ENCODE measurements at regions not wholly inside any gene's neighbourhood (a gene's known extent, or its start where the extent isn't known, plus 50 kb on each side); places are given as distances from the start of the nearest gene placed in this dataset.

GRCh38 chr2:45176390-45176789 is 167.1 kb upstream of the SIX2 start:
- no peak overlapping the region for H2AFZ ChIP-seq (ENCODE audit: insufficient read depth, low read length, poor library complexity)
- no peak overlapping the region for H3K27ac ChIP-seq (ENCODE audit: low read depth, low read length)
- H3K27me3 ChIP-seq (ENCODE audit: insufficient read depth, low read length) = peaks cover 4% of the 10 kb centered on the region
- no peaks in the 10 kb centered on the region for H3K4me1 ChIP-seq (ENCODE audit: control insufficient read depth in 1 of 2, insufficient read depth in 2 of 2, low read length in 2 of 2)
- no peak overlapping the region for H3K18ac ChIP-seq (ENCODE audit: low read length)
- H3K23ac ChIP-seq (ENCODE audit: low read length) = no peak overlapping the region
- H3K9ac ChIP-seq (ENCODE audit: low read length) = no peak overlapping the region
- H3K4me3 ChIP-seq (ENCODE audit: low read depth, low read length) = no peak overlapping the region
- H3K36me3 ChIP-seq (ENCODE audit: control insufficient read depth in 1 of 2, insufficient read depth in 2 of 2, low read length in 2 of 2) = no peaks in the 10 kb centered on the region
- no peaks in the 10 kb centered on the region for H3K79me2 ChIP-seq (ENCODE audit: control insufficient read depth, insufficient read depth, low read length, poor library complexity)
- no peak overlapping the region for H4K91ac ChIP-seq (ENCODE audit: low read depth, low read length)
- H3K4ac ChIP-seq (ENCODE audit: low read depth, low read length) = no peak overlapping the region
- H3K79me1 ChIP-seq (ENCODE audit: low read length) = no peaks in the 10 kb centered on the region
- no peak for DNase-seq
- H3K9me3 ChIP-seq (ENCODE audit: insufficient read depth, low read depth, low read length) = no peaks in the 10 kb centered on the region
- H2BK12ac ChIP-seq (ENCODE audit: low read length) = no peak overlapping the region
- H4K12ac ChIP-seq (ENCODE audit: low read depth, low read length) = no peak overlapping the region
- H2BK5ac ChIP-seq (ENCODE audit: low read depth, low read length, poor library complexity) = no peak overlapping the region
- H4K8ac ChIP-seq (ENCODE audit: low read depth, low read length) = no peak overlapping the region
- no peak overlapping the region for H3K4me2 ChIP-seq (ENCODE audit: low read length)
- H2BK120ac ChIP-seq (ENCODE audit: insufficient read depth, low read length, poor library complexity) = no peak overlapping the region
- H2AK5ac ChIP-seq (ENCODE audit: low read length) = no peak overlapping the region
- no peak overlapping the region for H3K14ac ChIP-seq (ENCODE audit: low read length)

- WGBS (ENCODE audit: extremely low coverage, insufficient coverage, insufficient read length) = no CpG with 5 or more reads among the region's 2 CpGs
- no peak overlapping the region for H2BK120ac ChIP-seq (ENCODE audit: insufficient read depth, low read length, poor library complexity)
- no peak overlapping the region for H3K23ac ChIP-seq (ENCODE audit: low read length)
- no peak overlapping the region for H3K4ac ChIP-seq (ENCODE audit: low read depth, low read length)
- no peak overlapping the region for H4K12ac ChIP-seq (ENCODE audit: low read depth, low read length)
- no peaks in the 10 kb centered on the region for H3K79me1 ChIP-seq (ENCODE audit: low read length)
- H3K9ac ChIP-seq (ENCODE audit: low read length) = no peak overlapping the region
- peaks cover 29% of the 10 kb centered on the region for H3K27me3 ChIP-seq (ENCODE audit: insufficient read depth, low read length)
- no peak overlapping the region for H4K8ac ChIP-seq (ENCODE audit: low read depth, low read length)
- H2AFZ ChIP-seq (ENCODE audit: insufficient read depth, low read length, poor library complexity) = no peak overlapping the region
- no peak overlapping the region for H3K4me3 ChIP-seq (ENCODE audit: low read depth, low read length)
- peak; percentile 11 to 29 for DNase-seq
- H3K36me3 ChIP-seq (ENCODE audit: control insufficient read depth in 1 of 2, insufficient read depth in 2 of 2, low read length in 2 of 2) = no peaks in the 10 kb centered on the region
- H4K91ac ChIP-seq (ENCODE audit: low read depth, low read length) = no peak overlapping the region
- H2BK5ac ChIP-seq (ENCODE audit: low read depth, low read length, poor library complexity) = no peak overlapping the region
- H3K27ac ChIP-seq (ENCODE audit: low read depth, low read length) = no peak overlapping the region
- H3K18ac ChIP-seq (ENCODE audit: low read length) = no peak overlapping the region
- no peak overlapping the region for H3K14ac ChIP-seq (ENCODE audit: low read length)
- no peak overlapping the region for H3K4me2 ChIP-seq (ENCODE audit: low read length)
- no peaks in the 10 kb centered on the region for H3K9me3 ChIP-seq (ENCODE audit: insufficient read depth, low read depth, low read length)
- peaks cover 14 to 16% of the 10 kb centered on the region in 2 experiments for H3K4me1 ChIP-seq (ENCODE audit: control insufficient read depth in 1 of 2, insufficient read depth in 2 of 2, low read length in 2 of 2)
- no peak overlapping the region for H2BK12ac ChIP-seq (ENCODE audit: low read length)
- no peaks in the 10 kb centered on the region for H3K79me2 ChIP-seq (ENCODE audit: control insufficient read depth, insufficient read depth, low read length, poor library complexity)
- H2AK5ac ChIP-seq (ENCODE audit: low read length) = no peak overlapping the region
These were observed 164.3 kb upstream of the SIX2 start for GRCh38 chr2:45173513-45173912.

GRCh38 chr2:45172760-45173392 is 163.6 kb upstream of the SIX2 start:
- no peak overlapping the region for H3K9ac ChIP-seq (ENCODE audit: low read length)
- H4K91ac ChIP-seq (ENCODE audit: low read depth, low read length) = no peak overlapping the region
- no peak overlapping the region for H3K4me2 ChIP-seq (ENCODE audit: low read length)
- no peak overlapping the region for H2BK5ac ChIP-seq (ENCODE audit: low read depth, low read length, poor library complexity)
- H3K4me3 ChIP-seq (ENCODE audit: low read depth, low read length) = no peak overlapping the region
- H2AFZ ChIP-seq (ENCODE audit: insufficient read depth, low read length, poor library complexity) = no peak overlapping the region
- no peak overlapping the region for H4K8ac ChIP-seq (ENCODE audit: low read depth, low read length)
- WGBS (ENCODE audit: extremely low coverage, insufficient coverage, insufficient read length) = no CpG with 5 or more reads among the region's 2 CpGs
- no peaks in the 10 kb centered on the region for H3K79me1 ChIP-seq (ENCODE audit: low read length)
- DNase-seq = no peak
- H4K12ac ChIP-seq (ENCODE audit: low read depth, low read length) = no peak overlapping the region
- H3K18ac ChIP-seq (ENCODE audit: low read length) = no peak overlapping the region
- peaks cover 36% of the 10 kb centered on the region for H3K27me3 ChIP-seq (ENCODE audit: insufficient read depth, low read length)
- no peak overlapping the region for H3K27ac ChIP-seq (ENCODE audit: low read depth, low read length)
- no peaks in the 10 kb centered on the region for H3K36me3 ChIP-seq (ENCODE audit: control insufficient read depth in 1 of 2, insufficient read depth in 2 of 2, low read length in 2 of 2)
- no peak overlapping the region for H3K4ac ChIP-seq (ENCODE audit: low read depth, low read length)
- no peak overlapping the region for H3K14ac ChIP-seq (ENCODE audit: low read length)
- no peak overlapping the region for H3K23ac ChIP-seq (ENCODE audit: low read length)
- H2BK120ac ChIP-seq (ENCODE audit: insufficient read depth, low read length, poor library complexity) = no peak overlapping the region
- H2AK5ac ChIP-seq (ENCODE audit: low read length) = no peak overlapping the region
- H3K79me2 ChIP-seq (ENCODE audit: control insufficient read depth, insufficient read depth, low read length, poor library complexity) = no peaks in the 10 kb centered on the region
- no peaks in the 10 kb centered on the region for H3K9me3 ChIP-seq (ENCODE audit: insufficient read depth, low read depth, low read length)
- no peak overlapping the region for H2BK12ac ChIP-seq (ENCODE audit: low read length)
- H3K4me1 ChIP-seq (ENCODE audit: control insufficient read depth in 1 of 2, insufficient read depth in 2 of 2, low read length in 2 of 2) = peaks cover 14 to 16% of the 10 kb centered on the region in 2 experiments

GRCh38 chr2:45172142-45172541 is 162.9 kb upstream of the SIX2 start:
- H3K4me3 ChIP-seq (ENCODE audit: low read depth, low read length) = no peak overlapping the region
- H2BK5ac ChIP-seq (ENCODE audit: low read depth, low read length, poor library complexity) = no peak overlapping the region
- H3K9me3 ChIP-seq (ENCODE audit: insufficient read depth, low read depth, low read length) = no peaks in the 10 kb centered on the region
- H3K27ac ChIP-seq (ENCODE audit: low read depth, low read length) = no peak overlapping the region
- no peak overlapping the region for H3K4me2 ChIP-seq (ENCODE audit: low read length)
- peaks cover 14 to 16% of the 10 kb centered on the region in 2 experiments for H3K4me1 ChIP-seq (ENCODE audit: control insufficient read depth in 1 of 2, insufficient read depth in 2 of 2, low read length in 2 of 2)
- H2AFZ ChIP-seq (ENCODE audit: insufficient read depth, low read length, poor library complexity) = no peak overlapping the region
- H3K79me1 ChIP-seq (ENCODE audit: low read length) = no peaks in the 10 kb centered on the region
- H3K27me3 ChIP-seq (ENCODE audit: insufficient read depth, low read length) = peaks cover 38% of the 10 kb centered on the region
- no peak overlapping the region for H3K9ac ChIP-seq (ENCODE audit: low read length)
- H4K8ac ChIP-seq (ENCODE audit: low read depth, low read length) = no peak overlapping the region
- H2AK5ac ChIP-seq (ENCODE audit: low read length) = no peak overlapping the region
- no peak overlapping the region for H3K4ac ChIP-seq (ENCODE audit: low read depth, low read length)
- H4K12ac ChIP-seq (ENCODE audit: low read depth, low read length) = no peak overlapping the region
- no peak overlapping the region for H3K18ac ChIP-seq (ENCODE audit: low read length)
- H3K14ac ChIP-seq (ENCODE audit: low read length) = no peak overlapping the region
- H3K36me3 ChIP-seq (ENCODE audit: control insufficient read depth in 1 of 2, insufficient read depth in 2 of 2, low read length in 2 of 2) = no peaks in the 10 kb centered on the region
- no peaks in the 10 kb centered on the region for H3K79me2 ChIP-seq (ENCODE audit: control insufficient read depth, insufficient read depth, low read length, poor library complexity)
- no peak overlapping the region for H3K23ac ChIP-seq (ENCODE audit: low read length)
- WGBS (ENCODE audit: extremely low coverage, insufficient coverage, insufficient read length) = no CpG with 5 or more reads among the region's 1 CpG
- H2BK12ac ChIP-seq (ENCODE audit: low read length) = no peak overlapping the region
- DNase-seq = no peak
- H4K91ac ChIP-seq (ENCODE audit: low read depth, low read length) = no peak overlapping the region
- no peak overlapping the region for H2BK120ac ChIP-seq (ENCODE audit: insufficient read depth, low read length, poor library complexity)

Data from trophoblast cell (in vitro differentiated cells and primary cell).